Fibroblast of lung (primary cell): ENCODE measurements at regions not wholly inside any gene's neighbourhood (a gene's known extent, or its start where the extent isn't known, plus 50 kb on each side); places are given as distances from the start of the nearest gene placed in this dataset.

Experiments used
- EZH2 ChIP-seq: IDR thresholded peaks from 2 replicates; pipeline ENCODE4 v1.5.1; 2012; ENCODE audit warnings: low read length, control low read depth, mild to moderate bottlenecking; ENCODE audit errors: missing control alignments
- TF ChIP-seq, protein P1 (sequence below), 2 donors: IDR thresholded peaks in 1 of 2; conservative IDR thresholded peaks in 1 of 2; 1 replicate in 1 of 2; 2 replicates in 1 of 2; pipeline ENCODE4 v1.5.1; 2011 to 2012; ENCODE audit warnings: low read length in 2 of 2, control low read depth in 1 of 2, inconsistent platforms in 1 of 2, low read depth in 1 of 2, mild to moderate bottlenecking in 1 of 2

GRCh38 chr13:64626105-64626504 lies 2604.0 kb downstream of the PCDH9 start:
- no peak for TF ChIP-seq EZH2
- TF ChIP-seq, protein P1, sequence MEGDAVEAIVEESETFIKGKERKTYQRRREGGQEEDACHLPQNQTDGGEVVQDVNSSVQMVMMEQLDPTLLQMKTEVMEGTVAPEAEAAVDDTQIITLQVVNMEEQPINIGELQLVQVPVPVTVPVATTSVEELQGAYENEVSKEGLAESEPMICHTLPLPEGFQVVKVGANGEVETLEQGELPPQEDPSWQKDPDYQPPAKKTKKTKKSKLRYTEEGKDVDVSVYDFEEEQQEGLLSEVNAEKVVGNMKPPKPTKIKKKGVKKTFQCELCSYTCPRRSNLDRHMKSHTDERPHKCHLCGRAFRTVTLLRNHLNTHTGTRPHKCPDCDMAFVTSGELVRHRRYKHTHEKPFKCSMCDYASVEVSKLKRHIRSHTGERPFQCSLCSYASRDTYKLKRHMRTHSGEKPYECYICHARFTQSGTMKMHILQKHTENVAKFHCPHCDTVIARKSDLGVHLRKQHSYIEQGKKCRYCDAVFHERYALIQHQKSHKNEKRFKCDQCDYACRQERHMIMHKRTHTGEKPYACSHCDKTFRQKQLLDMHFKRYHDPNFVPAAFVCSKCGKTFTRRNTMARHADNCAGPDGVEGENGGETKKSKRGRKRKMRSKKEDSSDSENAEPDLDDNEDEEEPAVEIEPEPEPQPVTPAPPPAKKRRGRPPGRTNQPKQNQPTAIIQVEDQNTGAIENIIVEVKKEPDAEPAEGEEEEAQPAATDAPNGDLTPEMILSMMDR (conservative IDR thresholded peaks at IDR 0.05 in 1 of 2, IDR thresholded peaks at IDR 0.05 in 1 of 2; ENCODE audit: low read depth in 1 of 2, low read length in 2 of 2), result no peak
